SK-N-SH (cell line): ENCODE measurements at regions not wholly inside any gene's neighbourhood (a gene's known extent, or its start where the extent isn't known, plus 50 kb on each side); places are given as distances from the start of the nearest gene placed in this dataset.
"Not testable (repeated sequence)": the region's sequence is repeated elsewhere in the genome, so short reads cannot be mapped to it uniquely, and the experiment has no call there.

Experiments used
- CTCF ChIA-PET: fragments of 300-600, 350-600 bp; formaldehyde crosslinking; extraction: SDS; loops from one replicate; lab custom pipeline; 2021; lab: Yijun Ruan, JAX
- POLR2A ChIA-PET: fragments of 350-600 bp; sonication (Branson Sonifier 250); formaldehyde crosslinking; extraction: SDS; loops from one replicate; lab custom pipeline; 2020; ENCODE audit warnings: antibody characterized with exemption, inconsistent platforms; lab: Yijun Ruan, JAX
- DNase-seq: peaks from one replicate; pipeline ENCODE4 v3.0.0; 2012
- H2AFZ ChIP-seq: fragments of 200-600 bp; sonication (generic); 2 replicates; pipeline ENCODE4 v1.8.1; 2016; ENCODE audit warnings: antibody characterized with exemption, mild to moderate bottlenecking, low read depth
- H3F3A ChIP-seq: fragments of 200-600 bp; sonication (generic); replicated peaks from 2 replicates; pipeline ENCODE3; 2016; ENCODE audit warnings: antibody characterized with exemption, mild to moderate bottlenecking; ENCODE audit not compliant: insufficient read depth
- H3K27ac ChIP-seq, 2 experiments: fragments of 200-500 bp in 1 of 2; fragments of 200-600 bp in 1 of 2; sonication (Bioruptor generic) in 1 of 2; sonication (generic), shearing (Covaris generic) in 1 of 2; 2 replicates each; pipeline versions ENCODE4 v1.5.1 to v1.6.1; 2014 to 2016; ENCODE audit warnings: low read depth in 2 of 2, inconsistent platforms in 1 of 2, low read length in 1 of 2, mild to moderate bottlenecking in 1 of 2, mixed read lengths in 1 of 2
- H3K27me3 ChIP-seq: fragments of 200-600 bp; sonication (generic), shearing (Covaris generic); 2 replicates; pipeline ENCODE4 v1.6.1; 2016; ENCODE audit warnings: mixed run types; ENCODE audit not compliant: insufficient read depth
- H3K36me3 ChIP-seq, 2 experiments: fragments of 200-500 bp in 1 of 2; fragments of 200-600 bp in 1 of 2; sonication (Bioruptor generic) in 1 of 2; sonication (generic) in 1 of 2; replicated peaks in 1 of 2; 2 replicates each; pipeline versions ENCODE3 to v1.5.1; 2014 to 2016; ENCODE audit warnings: low read length in 1 of 2, mild to moderate bottlenecking in 1 of 2; ENCODE audit not compliant: insufficient read depth in 2 of 2, control insufficient read depth in 1 of 2
- H3K4me1 ChIP-seq, 2 experiments: fragments of 200-500 bp in 1 of 2; fragments of 200-600 bp in 1 of 2; sonication (Bioruptor generic) in 1 of 2; sonication (generic), shearing (Covaris generic) in 1 of 2; 2 replicates each; pipeline versions ENCODE4 v1.5.1 to v1.6.1; 2014 to 2016; ENCODE audit warnings: low read depth in 1 of 2, low read length in 1 of 2, mixed run types in 1 of 2; ENCODE audit not compliant: insufficient read depth in 2 of 2, control insufficient read depth in 1 of 2
- H3K4me2 ChIP-seq: fragments of 200-600 bp; sonication (generic), shearing (Covaris generic); 2 replicates; pipeline ENCODE4 v1.6.1; 2017; ENCODE audit warnings: mixed run types
- H3K4me3 ChIP-seq, 2 experiments: fragments of 200-500 bp in 1 of 2; fragments of 200-600 bp in 1 of 2; sonication (Bioruptor generic) in 1 of 2; sonication (generic), shearing (Covaris generic) in 1 of 2; 2 replicates each; pipeline versions ENCODE4 v1.5.1 to v1.8.1; 2014 to 2016; ENCODE audit warnings: low read depth in 2 of 2, inconsistent platforms in 1 of 2, low read length in 1 of 2, mild to moderate bottlenecking in 1 of 2, mixed read lengths in 1 of 2, moderate library complexity in 1 of 2
- H3K79me2 ChIP-seq: fragments of 200-600 bp; sonication (generic); 2 replicates; pipeline ENCODE4 v1.8.1; 2017; ENCODE audit warnings: mild to moderate bottlenecking; ENCODE audit not compliant: insufficient read depth
- H3K9ac ChIP-seq: fragments of 200-600 bp; sonication (generic); 2 replicates; pipeline ENCODE4 v1.6.1; 2017; ENCODE audit warnings: mixed run types
- H3K9me2 ChIP-seq: fragments of 200-600 bp; sonication (generic); 2 replicates; pipeline ENCODE4 v1.6.1; 2017; ENCODE audit warnings: mixed run types
- H3K9me3 ChIP-seq: fragments of 200-600 bp; sonication (generic); 2 replicates; pipeline ENCODE4 v1.6.1; 2017; ENCODE audit warnings: mixed run types, mild to moderate bottlenecking, moderate library complexity
- H4K20me1 ChIP-seq: fragments of 200-600 bp; sonication (generic); 2 replicates; pipeline ENCODE4 v1.6.1; 2017; ENCODE audit warnings: mild to moderate bottlenecking, mixed run types; ENCODE audit not compliant: insufficient read depth
- CHD2 ChIP-seq: fragments of 150-350 bp; IDR thresholded peaks from 2 replicates; pipeline ENCODE4 v1.6.1; 2018; ENCODE audit warnings: low read length; ENCODE audit not compliant: partially characterized antibody
- ELF1 ChIP-seq: IDR thresholded peaks from 2 replicates; pipeline ENCODE4 v1.4.0; 2012
- FOSL2 ChIP-seq: IDR thresholded peaks from 2 replicates; pipeline ENCODE4 v1.4.0; 2012; ENCODE audit warnings: low read depth, mild to moderate bottlenecking, moderate library complexity, borderline replicate concordance
- JUND ChIP-seq: IDR thresholded peaks from 2 replicates; pipeline ENCODE4 v1.4.0; 2012
- NRF1 ChIP-seq: IDR thresholded peaks from 2 replicates; pipeline ENCODE4 v1.6.1; 2012; ENCODE audit warnings: low read depth, mild to moderate bottlenecking, low read length
- RCOR1 ChIP-seq: fragments of 150-350 bp; IDR thresholded peaks from 2 replicates; pipeline ENCODE4 v1.6.1; 2017; ENCODE audit warnings: antibody characterized with exemption, low read length
- RFX5 ChIP-seq: IDR thresholded peaks from 2 replicates; pipeline ENCODE4 v1.6.1; 2012; ENCODE audit warnings: mild to moderate bottlenecking, improper control_type of control experiment, low read length
- RXRA ChIP-seq: IDR thresholded peaks from 2 replicates; pipeline ENCODE4 v1.4.0; 2012; ENCODE audit warnings: low read depth, mild to moderate bottlenecking, borderline replicate concordance
- SIN3A ChIP-seq: IDR thresholded peaks from 2 replicates; pipeline ENCODE4 v1.6.1; 2012; ENCODE audit warnings: low read depth, mild to moderate bottlenecking, low read length, moderate library complexity, borderline replicate concordance
- TCF12 ChIP-seq: IDR thresholded peaks from 2 replicates; pipeline ENCODE4 v1.4.0; 2012
- YY1 ChIP-seq: IDR thresholded peaks from 2 replicates; pipeline ENCODE4 v1.4.0; 2012; ENCODE audit warnings: low read depth, mild to moderate bottlenecking
- WGBS: methylation state at CpG from one replicate; pipeline ENCODE4 v1.1.6; 2017; ENCODE audit warnings: low lambda C conversion rate; 5-methylcytosine and 5-hydroxymethylcytosine counted together
- TF ChIP-seq, protein P1 (sequence below): IDR thresholded peaks from 2 replicates; pipeline ENCODE4 v1.4.0; 2012; ENCODE audit warnings: low read depth, borderline replicate concordance
- TF ChIP-seq, protein P2 (sequence below): IDR thresholded peaks from 2 replicates; pipeline ENCODE4 v1.6.1; 2012; ENCODE audit warnings: mild to moderate bottlenecking, low read depth, low read length, moderate library complexity

DNA sequence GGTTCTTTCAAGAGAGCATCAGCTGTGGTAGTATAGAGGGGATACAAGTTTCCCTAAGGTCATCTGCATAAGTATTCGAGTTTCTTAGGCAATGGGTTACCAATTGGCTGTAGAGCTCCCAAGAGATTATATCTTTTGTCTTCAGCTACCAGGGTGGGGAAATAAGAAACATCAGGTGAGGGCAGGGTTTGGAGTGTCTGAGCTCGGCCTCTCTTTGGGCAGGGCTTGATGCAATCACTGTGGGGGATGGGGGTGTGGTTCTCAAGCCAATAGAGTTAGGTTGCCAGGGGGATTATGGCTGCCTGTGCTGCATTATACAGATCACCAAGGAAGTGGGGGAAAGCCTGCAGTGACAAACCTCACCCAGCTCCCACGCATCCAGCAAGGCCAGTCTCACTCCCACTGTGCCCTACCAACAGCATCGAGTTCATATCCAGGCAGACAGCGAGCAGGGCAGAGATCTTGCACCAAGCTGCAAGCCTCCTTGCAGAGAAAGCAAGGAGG, 172.1 kb upstream of the MAGEE2 start:
- Histone ChIP-seq H2AFZ (no peak overlapping the region), H3K9ac (no peak overlapping the region), H3K36me3 (no peaks in the 10 kb centered on the region), H3F3A (no peaks in the 10 kb centered on the region), H3K9me2 (no peaks in the 10 kb centered on the region), H3K4me3 (no peak overlapping the region), H4K20me1 (no peaks in the 10 kb centered on the region), H3K27ac (no peak overlapping the region), H3K27me3 (no peaks in the 10 kb centered on the region), H3K4me2 (no peak overlapping the region), H3K9me3 (no peaks in the 10 kb centered on the region), H3K4me1 (no peaks in the 10 kb centered on the region), H3K79me2 (no peaks in the 10 kb centered on the region)
- ChIA-PET CTCF (no interaction called here), POLR2A (no interaction called here)
- TF ChIP-seq NRF1 (no peak), ELF1 (no peak), CHD2 (no peak), RXRA (no peak)
- TF ChIP-seq, protein P1, sequence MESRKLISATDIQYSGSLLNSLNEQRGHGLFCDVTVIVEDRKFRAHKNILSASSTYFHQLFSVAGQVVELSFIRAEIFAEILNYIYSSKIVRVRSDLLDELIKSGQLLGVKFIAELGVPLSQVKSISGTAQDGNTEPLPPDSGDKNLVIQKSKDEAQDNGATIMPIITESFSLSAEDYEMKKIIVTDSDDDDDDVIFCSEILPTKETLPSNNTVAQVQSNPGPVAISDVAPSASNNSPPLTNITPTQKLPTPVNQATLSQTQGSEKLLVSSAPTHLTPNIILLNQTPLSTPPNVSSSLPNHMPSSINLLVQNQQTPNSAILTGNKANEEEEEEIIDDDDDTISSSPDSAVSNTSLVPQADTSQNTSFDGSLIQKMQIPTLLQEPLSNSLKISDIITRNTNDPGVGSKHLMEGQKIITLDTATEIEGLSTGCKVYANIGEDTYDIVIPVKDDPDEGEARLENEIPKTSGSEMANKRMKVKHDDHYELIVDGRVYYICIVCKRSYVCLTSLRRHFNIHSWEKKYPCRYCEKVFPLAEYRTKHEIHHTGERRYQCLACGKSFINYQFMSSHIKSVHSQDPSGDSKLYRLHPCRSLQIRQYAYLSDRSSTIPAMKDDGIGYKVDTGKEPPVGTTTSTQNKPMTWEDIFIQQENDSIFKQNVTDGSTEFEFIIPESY, result no peak
- no peak for DNase-seq
- WGBS, result 4% methylated on average over 4 of the region's 5 CpGs

DNA sequence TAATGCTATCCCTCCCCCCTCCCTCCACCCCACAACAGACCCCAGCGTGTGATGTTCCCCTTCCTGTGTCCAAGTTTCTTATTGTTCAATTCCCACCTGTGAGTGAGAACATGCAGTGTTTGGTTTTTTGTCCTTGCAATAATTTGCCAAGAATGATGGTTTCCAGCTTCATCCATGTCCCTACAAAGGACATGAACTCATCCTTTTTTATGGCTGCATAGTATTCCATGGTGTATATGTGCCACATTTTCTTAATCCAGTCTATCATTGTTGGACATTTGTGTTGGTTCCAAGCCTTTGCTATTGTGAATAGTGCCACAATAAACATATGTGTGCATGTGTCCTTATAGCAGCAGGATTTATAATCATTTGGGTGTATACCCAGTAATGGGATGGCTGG, 176.3 kb upstream of the MAGEE2 start:
- H3K9me3 ChIP-seq, H3K9me2 ChIP-seq, H3K4me1 ChIP-seq, H3K27ac ChIP-seq, DNase-seq, H3K27me3 ChIP-seq, H3K9ac ChIP-seq, H3F3A ChIP-seq, H4K20me1 ChIP-seq, H2AFZ ChIP-seq, H3K36me3 ChIP-seq, H3K79me2 ChIP-seq, H3K4me2 ChIP-seq, H3K4me3 ChIP-seq, CTCF ChIA-PET, POLR2A ChIA-PET: not testable (repeated sequence)
- 6% methylated on average over 1 of the region's 1 CpG for WGBS

DNA sequence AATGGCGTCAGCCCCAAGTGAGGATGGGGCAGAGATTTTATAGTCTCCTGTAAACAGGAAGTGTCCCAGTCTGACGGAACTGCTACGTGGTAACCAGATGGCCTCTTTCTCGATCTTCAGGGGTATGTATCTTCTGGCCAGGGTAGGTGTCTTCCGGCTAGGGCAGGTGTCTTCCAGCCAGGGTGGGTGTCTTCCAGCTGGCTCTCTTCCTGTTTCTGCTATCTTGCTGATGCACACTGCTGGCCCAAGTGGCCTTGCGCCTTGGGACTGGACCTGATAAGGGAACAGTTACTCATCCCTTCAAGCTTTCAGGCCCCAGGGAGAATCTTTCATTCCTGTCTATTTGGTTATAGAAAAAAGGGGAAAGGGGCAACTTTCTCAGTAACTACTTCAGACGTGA, 178.7 kb upstream of the MAGEE2 start:
- no peak overlapping the region for H3K9ac ChIP-seq
- no peaks in the 10 kb centered on the region for H3F3A ChIP-seq
- H3K27ac ChIP-seq, result no peak overlapping the region
- TF ChIP-seq YY1 (no peak), SIN3A (no peak), FOSL2 (no peak), TCF12 (no peak), RFX5 (no peak), JUND (no peak), RCOR1 (no peak)
- TF ChIP-seq, protein P2, sequence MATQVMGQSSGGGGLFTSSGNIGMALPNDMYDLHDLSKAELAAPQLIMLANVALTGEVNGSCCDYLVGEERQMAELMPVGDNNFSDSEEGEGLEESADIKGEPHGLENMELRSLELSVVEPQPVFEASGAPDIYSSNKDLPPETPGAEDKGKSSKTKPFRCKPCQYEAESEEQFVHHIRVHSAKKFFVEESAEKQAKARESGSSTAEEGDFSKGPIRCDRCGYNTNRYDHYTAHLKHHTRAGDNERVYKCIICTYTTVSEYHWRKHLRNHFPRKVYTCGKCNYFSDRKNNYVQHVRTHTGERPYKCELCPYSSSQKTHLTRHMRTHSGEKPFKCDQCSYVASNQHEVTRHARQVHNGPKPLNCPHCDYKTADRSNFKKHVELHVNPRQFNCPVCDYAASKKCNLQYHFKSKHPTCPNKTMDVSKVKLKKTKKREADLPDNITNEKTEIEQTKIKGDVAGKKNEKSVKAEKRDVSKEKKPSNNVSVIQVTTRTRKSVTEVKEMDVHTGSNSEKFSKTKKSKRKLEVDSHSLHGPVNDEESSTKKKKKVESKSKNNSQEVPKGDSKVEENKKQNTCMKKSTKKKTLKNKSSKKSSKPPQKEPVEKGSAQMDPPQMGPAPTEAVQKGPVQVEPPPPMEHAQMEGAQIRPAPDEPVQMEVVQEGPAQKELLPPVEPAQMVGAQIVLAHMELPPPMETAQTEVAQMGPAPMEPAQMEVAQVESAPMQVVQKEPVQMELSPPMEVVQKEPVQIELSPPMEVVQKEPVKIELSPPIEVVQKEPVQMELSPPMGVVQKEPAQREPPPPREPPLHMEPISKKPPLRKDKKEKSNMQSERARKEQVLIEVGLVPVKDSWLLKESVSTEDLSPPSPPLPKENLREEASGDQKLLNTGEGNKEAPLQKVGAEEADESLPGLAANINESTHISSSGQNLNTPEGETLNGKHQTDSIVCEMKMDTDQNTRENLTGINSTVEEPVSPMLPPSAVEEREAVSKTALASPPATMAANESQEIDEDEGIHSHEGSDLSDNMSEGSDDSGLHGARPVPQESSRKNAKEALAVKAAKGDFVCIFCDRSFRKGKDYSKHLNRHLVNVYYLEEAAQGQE, result no peak
- no peak overlapping the region for H3K4me2 ChIP-seq
- WGBS, result under 1% methylated on average over 6 of the region's 7 CpGs
- no peaks in the 10 kb centered on the region for H4K20me1 ChIP-seq
- no peak overlapping the region for H2AFZ ChIP-seq
- no peaks in the 10 kb centered on the region for H3K9me3 ChIP-seq
- ChIA-PET POLR2A (no interaction called here), CTCF (no interaction called here)
- H3K79me2 ChIP-seq, result no peaks in the 10 kb centered on the region
- H3K4me3 ChIP-seq, result no peak overlapping the region
- H3K4me1 ChIP-seq, result no peaks in the 10 kb centered on the region
- no peak for DNase-seq
- no peaks in the 10 kb centered on the region for H3K36me3 ChIP-seq
- no peaks in the 10 kb centered on the region for H3K9me2 ChIP-seq
- no peaks in the 10 kb centered on the region for H3K27me3 ChIP-seq
